Stimulated activated CD8-positive, alpha-beta memory T cell treated with anti-CD3 and anti-CD28 coated beads, Interleukin-15, amount 100 ng/mL, for 4 hours (primary cell): ENCODE measurements at regions not wholly inside any gene's neighbourhood (a gene's known extent, or its start where the extent isn't known, plus 50 kb on each side); places are given as distances from the start of the nearest gene placed in this dataset.
"Not testable (repeated sequence)": the region's sequence is repeated elsewhere in the genome, so short reads cannot be mapped to it uniquely, and the experiment has no call there.

Source experiments
- DNase-seq, 2 donors: peaks; one replicate each; pipeline ENCODE4 v3.0.0-alpha.2; 2020; ENCODE audit warnings: low read depth in 2 of 2

DNA sequence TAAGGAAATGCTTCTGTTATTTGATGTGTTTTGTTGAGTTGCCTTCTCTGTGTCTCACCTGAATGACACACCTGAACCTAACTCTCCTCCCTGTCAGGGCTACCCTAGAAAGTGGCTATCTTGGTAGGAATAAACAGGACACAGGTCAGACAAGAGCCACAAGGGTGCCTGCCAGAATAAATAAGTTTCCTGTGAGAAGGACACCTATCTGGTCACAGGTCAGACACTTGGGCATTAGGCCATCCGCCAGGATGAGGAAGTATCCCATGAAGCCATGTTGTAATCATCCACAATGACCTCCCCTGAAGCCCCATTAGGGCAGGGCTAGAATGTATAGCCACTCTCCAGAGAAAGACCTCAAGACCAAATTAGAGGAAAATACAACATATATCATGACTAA, 318.8 kb downstream of the ZNF674 start:
- no peak for DNase-seq

- not testable (repeated sequence) for DNase-seq
Observed at GRCh38 chrX:46223499-46223898, 321.7 kb downstream of the ZNF674 start.

GRCh38 chrX:46220822-46221221, 324.4 kb downstream of the ZNF674 start:
- no peak for DNase-seq

DNA sequence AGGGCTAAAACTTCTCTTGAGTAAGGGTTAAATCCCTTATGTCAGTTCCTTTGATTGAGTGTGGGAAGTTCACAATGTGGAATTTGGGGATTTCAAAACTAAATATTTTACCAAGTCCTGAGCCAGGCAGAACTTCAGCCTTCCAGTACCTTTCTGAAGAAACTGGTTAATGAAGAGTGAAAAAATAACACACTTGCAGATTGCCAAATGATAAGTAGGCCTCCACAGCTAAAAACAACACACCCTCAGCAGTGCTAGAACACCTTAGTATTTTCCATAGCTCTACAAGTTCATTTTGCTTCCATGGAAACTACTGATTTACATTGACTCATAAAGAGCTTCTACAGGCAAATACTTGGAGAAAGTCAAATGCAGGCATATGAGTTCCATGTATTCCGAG, 326.8 kb downstream of the ZNF674 start:
- no peak for DNase-seq

DNA sequence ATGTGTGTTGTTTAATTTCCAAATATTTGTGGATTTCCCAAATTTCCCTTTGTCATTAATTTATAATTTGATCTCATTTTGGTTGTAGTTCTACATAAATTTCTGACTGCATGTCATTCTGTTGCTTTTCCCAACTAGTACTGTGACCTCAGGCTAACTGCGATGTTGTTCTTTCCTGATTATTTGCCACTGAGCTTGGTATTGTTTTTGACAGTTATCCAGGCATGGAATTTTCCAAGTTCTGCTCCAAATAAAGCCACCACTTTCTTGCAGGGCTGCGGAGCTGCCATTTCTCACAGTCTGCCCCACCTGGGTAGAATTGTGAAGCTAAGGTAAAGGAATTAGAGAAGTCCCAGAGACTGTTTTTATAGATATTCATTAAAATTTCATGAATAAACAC, 328.8 kb downstream of the ZNF674 start:
- DNase-seq = no peak

DNA sequence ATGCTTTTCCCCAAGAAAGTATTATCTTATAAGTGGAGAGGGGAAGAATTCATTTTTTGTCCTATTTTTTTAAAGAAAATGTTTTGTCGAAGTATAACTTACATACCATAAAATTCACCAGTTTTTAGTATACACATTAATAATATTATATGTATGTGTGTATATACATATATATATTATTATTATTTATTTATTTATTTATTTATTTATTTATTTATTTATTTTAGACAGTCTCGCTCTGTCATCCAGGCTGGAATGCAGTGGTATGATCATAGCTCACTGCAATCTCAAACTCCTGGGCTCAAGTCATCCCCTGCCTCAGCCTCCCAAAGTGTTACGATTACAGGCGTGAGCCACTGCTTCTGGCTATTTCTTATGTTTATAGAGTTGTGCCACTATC, 334.1 kb downstream of the ZNF674 start:
- DNase-seq = no peak

DNA sequence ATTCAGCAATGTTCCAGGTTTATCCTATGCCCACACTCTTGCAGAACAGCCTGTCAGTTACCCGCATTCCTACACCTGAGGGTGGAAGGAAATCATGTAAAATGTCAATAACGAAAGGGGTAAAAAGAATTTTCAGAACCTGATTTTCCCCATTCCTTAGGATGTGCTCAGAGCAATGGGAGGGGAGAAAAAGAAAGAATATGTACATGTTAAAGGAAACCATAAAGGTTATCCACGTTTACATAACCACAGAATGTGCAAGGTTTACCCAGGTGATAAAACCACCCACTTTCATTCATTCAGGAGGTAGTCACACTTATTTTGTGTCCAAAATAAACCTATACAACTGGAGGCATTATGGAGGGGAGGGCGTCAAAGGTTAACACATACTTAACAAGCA, 335.5 kb downstream of the ZNF674 start:
- no peak for DNase-seq

- DNase-seq = no peak
Observed at GRCh38 chrX:46209037-46209436, 336.2 kb downstream of the ZNF674 start.

DNA sequence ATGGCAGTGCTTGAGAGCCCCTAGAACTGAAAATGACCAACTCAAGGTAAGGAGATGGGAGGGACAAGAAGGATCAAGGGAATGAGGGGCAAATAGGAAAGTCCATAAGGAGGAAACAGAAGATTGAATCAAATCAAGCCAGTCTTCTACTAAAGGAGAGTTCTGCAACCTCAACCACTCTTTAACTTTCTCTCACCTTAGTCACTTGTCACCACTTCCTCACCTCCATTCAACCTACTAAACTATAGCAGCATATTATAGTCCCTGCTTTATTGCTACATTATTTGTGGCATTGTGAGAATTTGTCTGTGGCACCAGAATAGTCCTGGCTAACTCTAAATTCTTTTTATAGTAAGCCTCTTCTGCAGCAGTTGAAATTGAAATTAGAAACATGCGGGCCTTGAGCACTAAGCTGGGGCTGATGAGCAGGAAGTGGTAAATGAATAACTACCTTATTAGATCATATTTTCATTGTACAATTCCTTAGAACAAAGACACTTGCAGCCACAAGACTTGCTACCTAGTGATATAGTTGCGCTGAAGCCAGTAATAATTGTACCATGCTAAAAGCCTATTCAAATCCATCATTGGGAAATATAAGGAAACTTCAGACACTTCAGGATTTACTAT, 336.9 kb downstream of the ZNF674 start:
- DNase-seq = no peak

DNA sequence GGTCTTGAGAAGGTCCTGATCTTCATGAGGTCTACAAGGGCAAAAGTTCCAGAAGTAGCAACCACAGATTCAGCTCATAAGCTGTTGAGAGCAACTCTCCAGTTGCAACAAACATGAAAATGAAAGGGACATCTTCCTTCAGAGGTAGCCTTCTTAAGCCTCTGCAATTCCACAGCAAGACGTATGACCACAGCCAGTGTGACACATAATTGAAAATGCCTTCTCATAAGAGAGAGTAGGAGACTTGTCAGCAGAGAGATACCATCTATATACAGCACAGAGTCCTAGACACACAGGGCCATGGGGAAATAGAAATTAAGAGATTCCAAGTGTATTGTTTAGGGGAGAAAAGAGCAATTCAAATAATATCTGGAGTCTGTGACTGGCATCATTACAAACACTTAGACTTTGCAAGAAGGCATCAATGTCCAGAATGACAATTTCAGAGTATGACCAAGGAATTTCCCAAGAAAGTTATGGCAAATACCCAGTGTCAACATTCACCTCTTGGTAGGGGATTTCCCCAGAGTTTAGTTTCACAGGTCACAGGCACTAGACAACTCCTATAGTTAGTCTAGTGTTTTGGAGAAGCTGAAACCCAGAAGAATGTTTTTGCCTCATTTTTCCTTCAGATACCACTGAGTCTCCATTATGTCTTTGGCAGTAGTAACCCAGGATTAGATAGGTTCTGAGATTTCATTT, 340.3 kb downstream of the ZNF674 start:
- DNase-seq = no peak

- no peak for DNase-seq
Observed at GRCh38 chrX:46202733-46203514, 342.3 kb downstream of the ZNF674 start.

- no peak for DNase-seq
Observed at GRCh38 chrX:46200413-46200812, 344.8 kb downstream of the ZNF674 start.

- DNase-seq = no peak
Observed at GRCh38 chrX:46198858-46199257, 346.4 kb downstream of the ZNF674 start.

- DNase-seq = not testable (repeated sequence)
Observed at GRCh38 chrX:46186811-46187106, 358.5 kb downstream of the ZNF674 start.

DNA sequence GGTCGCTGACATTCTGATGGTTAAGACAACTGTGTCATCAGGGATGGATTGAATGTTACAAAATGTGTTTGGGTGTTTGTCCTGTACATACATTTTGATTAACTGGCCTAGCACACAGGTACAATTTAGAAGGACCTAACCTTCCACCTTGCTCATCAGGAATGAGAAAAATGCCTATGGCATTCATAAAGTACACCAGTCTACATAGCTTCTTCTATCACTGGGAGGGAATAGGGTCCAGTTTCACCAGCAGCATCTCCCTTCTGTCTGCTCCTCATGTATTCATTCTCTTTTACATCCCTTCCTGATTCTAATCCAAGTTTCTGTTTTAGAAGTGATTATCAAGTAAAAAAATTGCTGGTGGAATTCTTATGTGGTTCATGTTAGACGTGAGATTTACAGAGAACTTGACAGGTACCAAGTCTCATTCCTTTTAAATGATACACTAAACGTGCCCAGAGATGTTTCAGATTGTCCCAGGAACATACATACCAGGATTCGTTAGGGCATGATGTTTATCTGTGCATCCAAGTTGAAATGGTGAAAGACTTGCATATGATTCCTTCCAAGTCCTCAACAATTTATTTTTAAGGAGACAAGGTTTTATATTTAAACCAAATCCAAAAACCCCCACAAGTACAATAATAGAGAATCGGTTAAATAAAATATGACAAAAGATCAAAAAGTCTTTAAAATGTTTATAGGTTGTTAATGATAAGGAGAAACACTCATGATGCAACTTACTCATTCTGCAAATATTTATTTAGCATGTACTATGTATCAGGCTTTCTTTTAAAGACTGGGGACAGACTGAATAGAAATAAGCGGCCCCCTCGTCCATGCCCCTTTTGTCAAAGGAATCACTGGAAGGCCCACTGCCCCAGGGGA, 359.1 kb downstream of the ZNF674 start:
- no peak for DNase-seq

DNA sequence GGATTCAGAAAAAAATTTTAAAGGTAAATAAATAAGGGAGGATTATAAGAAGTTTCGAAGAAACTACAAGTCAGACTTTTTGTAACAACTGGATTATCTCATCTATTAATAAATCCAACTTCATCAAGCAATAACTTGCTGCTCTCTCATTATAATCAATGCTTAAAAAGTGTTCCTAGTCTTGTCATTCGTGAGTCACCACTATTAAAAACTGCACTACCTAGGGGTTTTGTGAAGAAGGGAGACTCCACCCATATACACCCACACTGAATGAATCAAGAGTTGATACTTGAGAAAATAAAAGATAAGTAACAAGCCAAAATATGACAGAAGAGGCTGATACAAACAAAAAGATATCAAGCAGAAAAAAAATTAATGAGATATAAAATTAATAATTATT, 360.5 kb downstream of the ZNF674 start:
- DNase-seq = no peak

- DNase-seq = no peak
Observed at GRCh38 chrX:46180258-46180687, 364.9 kb downstream of the ZNF674 start.

GRCh38 chrX:46179748-46180147, 365.5 kb downstream of the ZNF674 start:
- no peak for DNase-seq

DNA sequence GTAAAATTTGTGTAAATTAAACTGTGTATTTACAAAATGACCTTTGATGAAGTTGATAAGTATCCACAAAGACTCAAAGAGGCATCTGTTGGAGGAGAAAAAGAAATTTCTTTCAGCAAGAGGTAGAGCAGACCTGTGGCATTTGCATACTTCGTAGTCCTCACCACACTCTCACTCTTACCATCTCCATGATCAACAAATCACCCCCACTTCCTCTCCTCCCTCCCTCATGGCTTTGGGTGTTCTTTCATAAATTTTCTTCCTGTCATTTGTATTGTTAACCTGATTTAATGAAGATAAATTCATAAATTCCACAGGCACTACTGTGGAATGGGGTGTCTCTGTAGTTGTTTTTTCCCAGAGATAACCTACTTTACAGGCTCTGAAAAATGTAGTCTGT, 366.5 kb downstream of the ZNF674 start:
- no peak for DNase-seq

GRCh38 chrX:46173159-46173558, 372.1 kb downstream of the ZNF674 start:
- DNase-seq = no peak

DNA sequence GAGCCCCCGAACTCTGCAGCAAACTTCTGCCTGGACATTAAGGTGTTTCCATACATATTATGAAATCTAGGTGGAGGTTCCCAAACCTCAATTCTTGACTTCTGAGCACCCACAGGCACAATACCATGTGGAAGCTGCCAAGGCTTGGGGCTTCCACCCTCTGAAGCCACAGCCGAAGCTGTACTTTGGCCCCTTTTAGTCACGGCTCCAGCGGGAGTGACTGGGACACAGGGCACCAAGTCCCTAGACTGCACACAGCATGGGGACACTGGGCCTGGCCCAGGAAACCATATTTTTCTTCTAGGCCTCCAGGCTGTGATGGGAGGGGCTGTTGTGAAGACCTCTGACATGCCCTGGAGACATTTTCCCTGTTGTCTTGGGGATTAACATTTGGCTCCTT, 373.8 kb downstream of the ZNF674 start:
- not testable (repeated sequence) for DNase-seq

GRCh38 chrX:46169808-46170207, 375.4 kb downstream of the ZNF674 start:
- no peak for DNase-seq
